ENCODE measurements at regions not wholly inside any gene's neighbourhood (a gene's known extent, or its start where the extent isn't known, plus 50 kb on each side); places are given as distances from the start of the nearest gene placed in this dataset.

DNA sequence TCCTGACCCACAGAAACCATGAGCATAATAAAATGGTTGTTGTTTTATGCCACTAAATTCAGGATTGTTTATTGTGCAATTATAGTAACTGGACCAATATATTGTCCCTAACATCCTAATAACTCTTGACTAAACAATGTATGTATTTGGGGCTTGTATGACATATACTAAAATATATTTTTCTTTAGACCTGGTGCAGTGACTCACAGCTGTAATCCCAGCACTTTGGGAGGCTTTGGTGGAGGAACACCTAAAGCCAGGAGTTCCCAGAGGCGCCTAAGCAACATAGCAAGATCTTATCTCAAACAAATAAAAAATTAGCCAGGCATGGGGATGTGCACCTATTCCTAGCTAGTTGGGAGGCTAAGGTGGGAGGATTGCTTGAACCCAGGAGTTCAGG, 180.4 kb downstream of the SUCNR1 start:
- DNase-seq (ENCODE audit: low read depth in 2 of 2) = no peak

GRCh38 chr3:152054315-152054714, 180.9 kb downstream of the SUCNR1 start:
- DNase-seq (ENCODE audit: low read depth in 2 of 2) = no peak

- DNase-seq (ENCODE audit: low read depth in 2 of 2) = no peak
Measured at GRCh38 chr3:152056073-152056472, 182.6 kb downstream of the SUCNR1 start.

DNA sequence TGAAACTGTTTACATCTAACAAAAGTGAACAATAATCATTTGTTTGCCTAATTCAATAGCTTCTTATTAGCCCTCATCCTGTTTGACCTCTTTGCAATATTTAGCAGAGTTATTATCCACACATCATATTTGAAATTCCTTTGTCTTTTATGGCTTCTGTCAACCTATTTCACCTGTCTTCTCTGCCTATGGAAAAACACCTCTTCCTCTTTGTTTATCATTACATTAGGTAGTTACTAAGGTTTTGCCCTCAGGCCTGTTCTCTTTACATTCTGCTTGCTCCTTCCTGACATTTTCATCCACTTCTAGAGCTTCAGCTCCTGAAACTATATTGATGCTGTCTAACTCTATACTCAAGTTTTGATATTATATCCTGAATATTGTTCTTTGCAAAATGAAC, 183.0 kb downstream of the SUCNR1 start:
- DNase-seq (ENCODE audit: low read depth in 2 of 2) = no peak

DNA sequence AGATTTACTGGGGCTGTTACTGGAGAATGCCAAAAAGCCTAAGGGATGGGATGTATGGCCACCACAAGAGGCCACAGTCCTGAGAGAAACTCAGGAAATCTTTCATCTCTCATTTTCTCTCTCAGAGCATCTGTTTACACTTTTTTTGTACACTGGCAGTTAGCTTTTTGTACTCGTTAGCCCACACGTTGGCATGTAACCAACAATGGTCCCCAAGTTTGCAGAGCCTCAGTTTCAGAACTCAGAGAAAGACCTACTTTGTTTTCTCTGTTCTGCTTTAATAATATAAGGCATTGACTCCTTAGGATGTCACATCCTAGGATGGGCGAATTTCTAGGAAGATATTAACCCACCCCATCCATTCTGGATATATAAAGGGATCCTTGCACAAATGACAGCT, 183.5 kb downstream of the SUCNR1 start:
- DNase-seq (ENCODE audit: low read depth in 2 of 2) = no peak

DNA sequence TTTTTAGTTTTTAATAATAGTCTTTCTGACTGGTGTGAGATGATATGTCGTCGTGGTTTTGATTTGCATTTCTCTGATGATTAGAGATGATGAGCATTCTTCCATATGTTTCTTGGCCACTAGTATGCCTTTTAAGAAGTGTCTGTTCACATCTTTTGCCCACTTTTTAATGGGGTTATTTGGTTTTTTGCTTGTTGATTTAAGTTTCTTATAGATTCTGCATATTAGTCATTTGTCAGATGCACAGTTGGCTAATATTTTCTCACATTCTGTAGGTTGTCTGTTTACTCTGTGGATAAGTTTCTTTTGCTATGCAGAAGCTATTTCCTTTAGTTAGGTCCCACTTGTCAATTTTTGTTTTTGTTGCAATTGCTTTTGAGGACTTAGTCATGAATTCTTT, 185.4 kb downstream of the SUCNR1 start:
- no peak for DNase-seq (ENCODE audit: low read depth in 2 of 2)

- no peak for DNase-seq (ENCODE audit: low read depth in 2 of 2)
Measured at GRCh38 chr3:152060701-152061100, 187.3 kb downstream of the SUCNR1 start.

DNA sequence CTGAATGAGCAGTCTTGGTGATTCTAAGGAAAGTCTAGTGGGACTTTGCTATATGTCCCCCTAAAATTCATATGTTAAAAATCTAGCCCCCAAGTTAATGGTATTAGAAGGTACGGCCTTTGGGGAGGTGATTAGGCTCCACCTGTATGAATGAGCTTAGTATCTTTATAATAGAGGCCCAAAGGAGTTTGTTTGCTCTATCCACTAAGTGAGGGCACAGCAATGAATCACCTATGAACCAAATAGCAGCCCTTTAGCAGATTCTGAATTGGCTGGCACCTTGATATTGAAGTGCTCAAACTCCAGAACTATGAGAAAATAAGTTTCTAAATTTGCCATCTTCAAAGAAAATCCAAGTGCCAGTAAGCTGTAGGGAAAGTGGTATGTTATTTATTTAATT, 187.9 kb downstream of the SUCNR1 start:
- no peak for DNase-seq (ENCODE audit: low read depth in 2 of 2)

- DNase-seq (ENCODE audit: low read depth in 2 of 2) = no peak
Measured at GRCh38 chr3:152069871-152070270, 196.4 kb downstream of the SUCNR1 start.

DNA sequence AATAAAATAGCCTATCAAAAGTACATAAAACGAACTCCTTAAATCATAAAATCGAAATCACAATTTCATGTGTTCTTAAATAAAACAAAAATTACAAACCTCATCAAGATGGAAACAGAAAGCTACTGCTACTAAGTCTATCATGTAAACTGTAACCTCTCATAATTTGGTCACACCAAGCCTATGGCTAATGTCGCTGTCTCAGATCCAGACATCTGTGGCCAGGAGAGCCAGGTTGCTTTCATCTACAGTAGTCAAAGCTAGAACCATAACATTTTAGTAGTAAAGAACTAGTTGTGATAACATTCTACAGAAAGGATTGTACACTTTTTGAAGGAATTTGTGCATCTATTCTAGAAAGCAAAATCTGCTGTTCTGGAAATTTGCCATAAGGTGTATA, 197.4 kb upstream of the MBNL1 start:
- DNase-seq (ENCODE audit: low read depth in 2 of 2) = no peak

DNA sequence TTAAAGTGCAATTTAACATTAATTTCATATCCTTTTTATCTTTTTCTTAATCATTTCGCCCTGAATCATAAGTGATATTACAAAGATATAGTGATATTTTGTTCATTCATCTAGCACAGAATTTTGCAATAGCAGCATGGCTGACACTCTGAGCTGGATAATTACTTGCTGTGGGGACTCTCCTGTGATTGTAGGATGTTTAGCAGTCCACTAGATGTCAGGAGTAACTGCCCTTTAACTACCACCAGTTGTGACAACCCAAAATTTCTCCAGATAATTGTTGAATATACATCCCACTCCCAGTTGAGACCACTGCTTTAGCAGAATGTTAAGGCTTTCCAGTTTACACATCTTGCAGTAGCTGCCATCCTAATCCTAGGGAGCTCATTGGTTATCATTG, 196.8 kb upstream of the MBNL1 start:
- no peak for DNase-seq (ENCODE audit: low read depth in 2 of 2)

DNA sequence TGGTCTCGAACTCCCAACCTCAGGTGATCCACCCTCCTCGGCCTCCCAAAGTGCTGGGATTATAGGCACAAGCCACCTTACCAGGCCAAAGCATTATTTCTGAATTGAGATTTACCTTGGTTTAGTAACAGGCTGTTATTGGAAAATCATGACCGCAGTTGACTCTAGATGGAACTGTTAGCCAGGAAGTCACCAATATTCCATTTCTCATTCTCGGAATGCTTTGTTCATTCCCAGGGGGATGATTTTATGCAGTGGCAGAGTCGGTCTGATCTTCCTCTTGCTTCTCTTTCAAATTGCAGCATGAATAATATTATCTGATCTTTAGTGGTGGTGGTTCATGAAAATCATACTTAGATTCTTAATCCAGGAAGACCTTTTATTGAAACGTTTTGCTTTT, 195.5 kb upstream of the MBNL1 start:
- no peak for DNase-seq (ENCODE audit: low read depth in 2 of 2)

- DNase-seq (ENCODE audit: low read depth in 2 of 2) = no peak
Measured at GRCh38 chr3:152076148-152076547, 192.6 kb upstream of the MBNL1 start.

DNA sequence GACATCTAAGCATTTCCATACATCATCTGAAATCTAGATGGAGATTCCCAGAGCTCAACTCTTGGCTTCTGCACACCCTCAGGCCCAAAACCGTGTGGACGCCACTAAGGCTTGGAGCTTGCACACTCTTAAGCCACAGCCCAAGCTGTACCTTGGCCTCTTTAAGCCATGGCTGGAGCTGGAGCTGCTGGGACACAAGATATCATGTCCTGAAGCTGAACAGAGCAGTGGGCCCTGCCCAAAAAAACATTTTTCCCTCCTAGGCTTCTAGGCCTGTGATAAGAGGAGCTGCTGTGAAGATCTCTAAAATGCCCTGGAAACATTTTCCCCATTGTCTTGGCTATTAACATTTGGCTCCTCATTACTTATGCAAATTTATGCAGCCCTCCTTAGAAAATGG, 188.7 kb upstream of the MBNL1 start:
- DNase-seq (ENCODE audit: low read depth in 2 of 2) = no peak

- DNase-seq (ENCODE audit: low read depth in 2 of 2) = no peak
Measured at GRCh38 chr3:152083135-152083534, 185.6 kb upstream of the MBNL1 start.

DNA sequence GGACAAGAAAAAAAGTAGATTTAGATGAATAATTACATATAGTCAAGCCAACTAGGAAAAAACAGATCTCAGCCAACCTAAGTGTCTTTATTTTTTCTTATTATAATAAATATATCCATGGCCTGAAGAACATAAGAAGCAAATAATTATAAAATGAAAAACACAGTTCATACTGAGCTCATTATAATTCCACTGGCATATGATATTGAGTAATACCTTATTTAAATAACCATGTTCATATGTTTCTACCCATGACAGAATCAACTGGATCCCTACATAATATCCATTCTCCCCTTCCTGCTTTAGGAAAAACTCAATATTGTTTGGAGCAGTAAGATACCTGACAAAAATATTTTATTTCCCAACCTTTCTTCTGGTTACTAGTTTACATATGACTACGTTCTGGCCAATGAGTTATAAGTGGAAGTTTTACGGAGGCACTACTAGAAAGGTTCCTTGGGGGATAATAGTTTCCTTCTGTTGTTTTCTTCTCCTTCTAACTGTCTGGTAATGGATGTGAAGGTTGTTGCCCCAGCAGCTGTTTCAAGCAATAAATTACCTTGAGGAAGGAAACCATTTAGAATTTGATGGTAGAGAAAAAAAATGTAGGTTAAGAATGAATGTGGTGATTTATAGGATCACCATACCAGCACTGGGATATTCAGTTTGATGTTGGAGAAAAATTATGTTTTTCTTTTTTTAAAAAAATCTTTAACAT, 184.1 kb upstream of the MBNL1 start:
- DNase-seq (ENCODE audit: low read depth in 2 of 2) = no peak

- DNase-seq (ENCODE audit: low read depth in 2 of 2) = no peak
Measured at GRCh38 chr3:152087153-152087552, 181.6 kb upstream of the MBNL1 start.

DNA sequence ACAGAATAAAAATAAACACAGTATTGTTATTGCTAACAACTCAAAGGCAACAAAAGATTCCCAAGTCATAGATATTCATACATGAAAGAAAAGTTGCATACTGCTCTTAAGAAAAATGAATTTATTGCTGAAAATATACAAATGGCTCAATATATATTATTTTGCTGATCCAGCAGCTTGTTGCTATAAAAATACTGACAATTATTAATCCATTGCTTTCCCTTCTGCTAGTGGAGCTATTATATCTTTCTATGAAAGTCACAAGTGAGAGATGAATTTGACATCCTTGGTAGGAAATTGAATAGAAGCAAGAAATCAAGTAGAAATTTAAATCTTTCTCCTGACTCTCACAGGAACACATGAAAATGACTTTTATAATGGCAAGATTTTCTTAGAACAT, 179.2 kb upstream of the MBNL1 start:
- DNase-seq (ENCODE audit: low read depth in 2 of 2) = no peak

- no peak for DNase-seq (ENCODE audit: low read depth in 2 of 2)
Measured at GRCh38 chr3:152091725-152092124, 177.0 kb upstream of the MBNL1 start.

GRCh38 chr3:152093901-152094300, 174.8 kb upstream of the MBNL1 start:
- DNase-seq (ENCODE audit: low read depth in 2 of 2) = no peak

DNA sequence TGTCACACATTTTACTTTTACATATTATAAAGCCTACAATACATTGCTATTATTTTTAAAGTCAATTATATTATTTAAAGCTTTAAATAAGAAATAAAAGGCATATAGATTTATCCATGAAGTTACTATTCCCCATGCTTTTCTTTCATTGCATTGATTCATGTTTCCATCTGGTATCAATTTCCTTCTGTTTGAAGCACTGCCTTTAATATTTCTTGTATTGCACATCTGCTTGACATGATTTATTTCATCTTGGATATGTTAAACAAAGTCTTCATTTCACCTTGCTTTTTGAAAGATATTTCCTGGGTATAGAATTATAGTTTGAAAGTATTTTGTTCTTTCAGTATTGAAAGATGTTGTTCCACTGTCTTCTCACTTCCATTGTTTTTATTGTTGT, 174.3 kb upstream of the MBNL1 start:
- DNase-seq (ENCODE audit: low read depth in 2 of 2) = no peak

GRCh38 chr3:152095472-152095871, 173.3 kb upstream of the MBNL1 start:
- no peak for DNase-seq (ENCODE audit: low read depth in 2 of 2)

DNA sequence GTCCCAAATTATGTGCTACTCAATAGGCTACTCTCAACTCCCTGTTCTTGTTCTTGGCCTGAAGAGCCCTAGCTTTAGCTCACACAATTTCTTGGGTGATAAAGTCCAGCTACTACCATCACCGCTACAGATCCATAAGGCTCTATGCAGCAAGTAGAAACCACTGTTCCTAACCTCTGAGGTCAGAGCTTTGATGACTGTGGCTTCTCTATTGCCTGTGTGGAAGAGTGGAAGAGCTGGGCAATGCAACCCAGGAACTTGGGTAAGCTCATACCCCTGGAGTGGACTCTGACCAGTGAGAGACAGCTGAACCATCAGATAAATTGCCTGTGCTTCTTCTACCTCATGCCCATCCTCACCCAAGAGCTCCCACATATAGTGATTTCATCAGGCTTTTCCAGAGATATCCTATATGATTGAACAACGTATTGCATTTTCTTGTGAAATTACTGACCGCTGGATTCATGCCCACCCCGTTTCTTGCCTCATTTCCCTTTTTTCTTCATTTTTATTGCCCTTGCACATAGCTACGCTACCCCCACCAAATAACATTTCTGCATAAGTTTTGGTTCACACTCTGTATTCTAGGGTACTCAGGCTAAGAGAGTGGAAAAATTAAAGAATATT, 172.3 kb upstream of the MBNL1 start:
- no peak for DNase-seq (ENCODE audit: low read depth in 2 of 2)

DNA sequence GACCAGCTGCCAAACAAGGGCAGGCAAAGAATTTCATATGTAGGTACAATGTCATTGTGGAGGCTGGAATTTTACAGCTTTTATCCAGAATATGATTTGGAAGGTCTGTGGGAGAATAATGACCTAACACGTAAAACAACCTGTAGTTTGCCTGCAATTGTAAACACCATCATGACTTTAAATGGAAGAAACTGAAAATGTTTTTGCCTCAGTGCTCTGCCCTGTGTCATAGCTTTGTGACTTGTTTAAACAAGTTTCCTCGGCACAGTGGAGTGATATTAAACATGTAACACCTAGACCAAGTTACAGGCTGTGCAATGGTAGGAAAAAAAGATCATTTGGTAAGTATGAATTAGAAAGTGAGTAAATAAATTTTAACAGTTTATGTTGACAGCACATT, 171.6 kb upstream of the MBNL1 start:
- no peak for DNase-seq (ENCODE audit: low read depth in 2 of 2)

Data from stimulated activated CD4-positive, alpha-beta T cell treated with anti-CD3 and anti-CD28 coated beads, Interleukin-1b, Interleukin-23, amount 100 ng/mL, for 4 hours (primary cell).